ENCODE measurements at regions not wholly inside any gene's neighbourhood (a gene's known extent, or its start where the extent isn't known, plus 50 kb on each side); places are given as distances from the start of the nearest gene placed in this dataset.
A peak's percentile ranks its signal among the peaks of the same experiment; 100 is the strongest.

DNA sequence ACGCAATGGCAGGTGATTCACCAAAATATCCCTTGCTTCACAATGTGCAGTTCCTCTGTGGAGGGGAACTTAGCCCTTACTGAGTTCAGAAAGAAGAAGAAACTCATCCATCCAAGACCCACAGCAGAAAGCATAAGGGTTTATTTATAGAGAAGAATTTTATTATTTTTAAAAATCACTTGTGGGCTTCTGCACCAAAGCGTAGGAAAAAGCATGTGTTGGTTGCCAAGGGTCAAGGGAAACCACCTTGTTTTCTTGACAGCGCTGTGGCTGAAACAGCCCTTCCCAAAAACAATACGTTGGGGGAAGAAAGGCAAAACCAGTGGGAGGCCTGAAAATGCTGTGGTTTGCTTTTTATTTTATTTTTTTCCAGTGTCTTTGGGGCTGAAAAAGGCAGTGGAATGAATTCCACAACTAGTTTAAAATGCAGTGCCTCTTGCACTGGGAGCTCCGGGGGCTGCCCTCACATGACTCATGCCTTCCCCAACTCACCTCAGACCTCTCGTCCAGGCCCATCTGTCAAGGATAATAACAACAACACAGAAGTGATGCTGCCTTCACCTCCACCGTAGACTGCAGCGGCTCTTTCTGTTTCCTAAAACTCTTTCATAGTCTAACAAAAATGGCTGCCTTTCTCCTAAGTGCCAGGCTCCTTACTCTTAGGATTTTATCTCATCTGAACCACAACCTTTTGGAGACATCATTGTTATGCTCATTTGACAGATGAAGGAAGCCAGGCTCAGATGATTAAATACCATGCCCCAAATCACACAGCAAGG, 224.2 kb upstream of the JUN start:
- no peak overlapping the region for H3K4me3 ChIP-seq
- TF ChIP-seq POLR2A (IDR thresholded peaks at IDR 0.05), result no peak
- TF ChIP-seq CTCF (IDR thresholded peaks at IDR 0.05), result no peak
- no peak for TF ChIP-seq EP300 (IDR thresholded peaks at IDR 0.05)
- no peaks in the 10 kb centered on the region for H3K27me3 ChIP-seq
- peak overlapping the region; percentile 39 to 79 for H3K27ac ChIP-seq
- H3K36me3 ChIP-seq, result no peaks in the 10 kb centered on the region
- no peaks in the 10 kb centered on the region for H3K9me3 ChIP-seq
- peaks cover 15% of the 10 kb centered on the region for H3K4me1 ChIP-seq (ENCODE audit: insufficient read depth)
- 4 to 14% (median 5%) methylated on average over 8 of the region's 8 CpGs for WGBS, 3 donors
- DNase-seq, result peak; percentile 53 to 60 (median 57)
- intact Hi-C loops (cut with DNase I), result loop anchor here in 1 of 4 donors (5.0 to 10.0 kb wide), 2 partner anchors 57 to 106 kb away; no protein-coding TSS in a partner anchor

DNA sequence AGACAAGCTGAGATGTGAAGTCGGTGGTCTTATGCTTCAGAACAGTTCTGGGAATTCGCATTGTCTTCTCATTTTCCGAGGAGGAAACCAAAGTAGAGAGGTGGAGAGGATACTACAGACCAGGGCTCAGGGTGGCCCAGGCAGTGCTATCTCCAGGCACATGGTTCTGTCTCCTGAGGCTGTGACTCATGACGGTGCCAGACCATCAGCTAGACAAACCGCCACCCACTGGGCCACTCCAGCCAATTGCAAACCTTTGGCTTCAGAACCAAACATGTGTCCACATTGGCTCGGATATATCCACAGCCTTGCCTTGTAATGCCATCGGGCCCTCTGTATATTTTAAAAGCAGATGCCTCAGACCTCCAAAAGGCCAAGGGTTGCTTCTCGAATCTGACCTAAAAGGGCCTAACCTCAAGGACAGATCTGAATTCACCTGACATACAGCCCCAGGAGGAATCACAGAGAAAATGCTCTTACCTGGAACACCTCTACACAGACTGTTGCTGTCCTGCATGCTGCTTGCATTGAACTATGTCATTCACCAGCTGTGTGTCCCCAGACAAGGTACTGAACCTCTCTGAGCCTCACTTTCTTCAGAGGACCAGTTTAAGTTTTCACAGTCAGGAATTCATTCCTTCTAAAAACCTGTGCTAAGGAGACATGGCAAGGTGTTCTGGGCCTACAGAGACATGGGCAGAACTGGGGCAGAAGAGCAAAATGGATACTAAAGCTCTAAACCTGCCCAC, 224.9 kb upstream of the JUN start:
- Histone ChIP-seq H3K4me3 (no peak overlapping the region), H3K4me1 (ENCODE audit: insufficient read depth) (peaks cover 15% of the 10 kb centered on the region), H3K9me3 (no peaks in the 10 kb centered on the region), H3K36me3 (no peaks in the 10 kb centered on the region), H3K27me3 (no peaks in the 10 kb centered on the region), H3K27ac (peak overlapping the region; percentile 39 to 79)
- intact Hi-C loops (cut with DNase I), result loop anchor here in 1 of 4 donors (5.0 to 10.0 kb wide), 2 partner anchors 56 to 106 kb away; no protein-coding TSS in a partner anchor
- TF ChIP-seq EP300 (IDR thresholded peaks at IDR 0.05), result no peak
- TF ChIP-seq POLR2A (IDR thresholded peaks at IDR 0.05), result no peak
- TF ChIP-seq CTCF (IDR thresholded peaks at IDR 0.05), result no peak
- WGBS, 3 donors, result 61 to 74% (median 69%) methylated on average over 8 of the region's 8 CpGs
- peak in 3 of 5 donors; percentile 28 to 42 (median 31) for DNase-seq

GRCh38 chr1:59011663-59012062, 227.8 kb upstream of the JUN start:
- Histone ChIP-seq H3K9me3 (no peaks in the 10 kb centered on the region), H3K27ac (peak overlapping the region in 1 of 2 donors; percentile 82), H3K4me1 (ENCODE audit: insufficient read depth) (peaks cover 18% of the 10 kb centered on the region), H3K36me3 (no peaks in the 10 kb centered on the region), H3K4me3 (no peak overlapping the region), H3K27me3 (no peaks in the 10 kb centered on the region)
- no peak for TF ChIP-seq POLR2A (IDR thresholded peaks at IDR 0.05)
- no peak for TF ChIP-seq CTCF (IDR thresholded peaks at IDR 0.05)
- TF ChIP-seq EP300 (IDR thresholded peaks at IDR 0.05), result no peak
- intact Hi-C loops (cut with DNase I), result loop anchor here in 2 of 4 donors (5.0 to 10.0 kb wide), 2 partner anchors 197 to 229 kb away; partner anchors contain the start of gene JUN (in 1 of the 2)
- DNase-seq, result no peak
- 90 to 100% (median 97%) methylated on average over 3 of the region's 3 CpGs for WGBS, 3 donors

DNA sequence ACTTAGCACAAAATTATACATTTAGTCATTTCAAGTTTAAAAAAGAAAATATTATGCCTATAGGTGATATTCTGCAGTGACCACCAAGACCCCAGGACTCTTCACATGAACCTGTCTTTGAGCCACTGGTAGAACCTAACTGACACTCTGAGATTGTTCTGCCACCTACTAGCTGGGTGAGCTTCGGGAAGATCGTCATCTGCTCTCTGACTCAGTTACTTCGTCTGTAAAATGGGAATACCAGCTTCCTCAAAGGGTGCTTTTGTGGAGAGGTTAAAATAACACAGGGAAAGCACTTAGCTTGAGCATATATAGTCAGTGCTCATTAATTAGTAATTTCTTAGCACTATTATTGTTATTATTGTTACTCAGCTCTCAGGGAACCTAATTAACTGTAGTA, 228.5 kb upstream of the JUN start:
- no peak for TF ChIP-seq CTCF (IDR thresholded peaks at IDR 0.05)
- TF ChIP-seq POLR2A (IDR thresholded peaks at IDR 0.05), result no peak
- no peak for TF ChIP-seq EP300 (IDR thresholded peaks at IDR 0.05)
- Histone ChIP-seq H3K9me3 (no peaks in the 10 kb centered on the region), H3K27me3 (no peaks in the 10 kb centered on the region), H3K4me3 (no peak overlapping the region), H3K36me3 (no peaks in the 10 kb centered on the region), H3K4me1 (ENCODE audit: insufficient read depth) (peaks cover 15% of the 10 kb centered on the region), H3K27ac (peak overlapping the region; percentile 81 to 82)
- DNase-seq, result no peak
- 82 to 91% (median 90%) methylated on average over 3 of the region's 3 CpGs for WGBS, 3 donors
- intact Hi-C loops (cut with DNase I), result loop anchor here in 2 of 4 donors (5.0 to 10.0 kb wide), 2 partner anchors 198 to 230 kb away; partner anchors contain the start of gene JUN (in 1 of the 2)

Data from ovary (tissue), 7 donors.